ENCODE measurements at regions not wholly inside any gene's neighbourhood (a gene's known extent, or its start where the extent isn't known, plus 50 kb on each side); places are given as distances from the start of the nearest gene placed in this dataset.
A peak's percentile ranks its signal among the peaks of the same experiment; 100 is the strongest.
"Not testable (repeated sequence)": the region's sequence is repeated elsewhere in the genome, so short reads cannot be mapped to it uniquely, and the experiment has no call there.

- Mint-ChIP-seq H3K36me3 (peaks cover 56% of the 10 kb centered on the region), H3K4me3 (peak overlapping the region; percentile 3), H3K4me1 (peaks cover 32% of the 10 kb centered on the region), H3K27ac (peak overlapping the region; percentile 78)
- not testable (repeated sequence) for H3K27me3 Mint-ChIP-seq, H3K9me3 Mint-ChIP-seq
- peak; percentile 72 for ATAC-seq
Measured at GRCh38 chr16:29114989-29115801, 130.3 kb downstream of the LAT start.

GRCh38 chr16:29114574-29114973 lies 129.7 kb downstream of the LAT start:
- H3K4me1 Mint-ChIP-seq = peaks cover 32% of the 10 kb centered on the region
- ATAC-seq = no peak
- no peaks in the 10 kb centered on the region for H3K9me3 Mint-ChIP-seq
- peak overlapping the region; percentile 78 for H3K27ac Mint-ChIP-seq
- no peaks in the 10 kb centered on the region for H3K27me3 Mint-ChIP-seq
- peaks cover 56% of the 10 kb centered on the region for H3K36me3 Mint-ChIP-seq
- H3K4me3 Mint-ChIP-seq = no peak overlapping the region

- Mint-ChIP-seq H3K36me3 (peaks cover 54% of the 10 kb centered on the region), H3K4me1 (peaks cover 30% of the 10 kb centered on the region)
- not testable (repeated sequence) for H3K27ac Mint-ChIP-seq, H3K4me3 Mint-ChIP-seq, H3K27me3 Mint-ChIP-seq, ATAC-seq, H3K9me3 Mint-ChIP-seq
Measured at GRCh38 chr16:29113446-29113845, 128.6 kb downstream of the LAT start.

GRCh38 chr16:29112755-29113347 lies 128.0 kb downstream of the LAT start:
- Mint-ChIP-seq H3K27ac (no peak overlapping the region), H3K36me3 (peaks cover 48% of the 10 kb centered on the region), H3K4me3 (no peak overlapping the region), H3K4me1 (peaks cover 27% of the 10 kb centered on the region), H3K27me3 (no peaks in the 10 kb centered on the region), H3K9me3 (no peaks in the 10 kb centered on the region)
- no peak for ATAC-seq

- ATAC-seq, H3K9me3 Mint-ChIP-seq, H3K4me3 Mint-ChIP-seq, H3K27me3 Mint-ChIP-seq: not testable (repeated sequence)
- Mint-ChIP-seq H3K27ac (peak overlapping the region; percentile 3), H3K4me1 (peaks cover 27% of the 10 kb centered on the region), H3K36me3 (peaks cover 45% of the 10 kb centered on the region)
Measured at GRCh38 chr16:29111901-29112680, 127.2 kb downstream of the LAT start.

GRCh38 chr16:29111421-29111820 lies 126.6 kb downstream of the LAT start:
- peaks cover 45% of the 10 kb centered on the region for H3K36me3 Mint-ChIP-seq
- H3K9me3 Mint-ChIP-seq = no peaks in the 10 kb centered on the region
- peaks cover 21% of the 10 kb centered on the region for H3K4me1 Mint-ChIP-seq
- H3K27me3 Mint-ChIP-seq = no peaks in the 10 kb centered on the region
- ATAC-seq = no peak
- H3K4me3 Mint-ChIP-seq = no peak overlapping the region
- peak overlapping the region; percentile 3 for H3K27ac Mint-ChIP-seq

GRCh38 chr16:29108625-29109169 lies 123.8 kb downstream of the LAT start:
- not testable (repeated sequence) for H3K4me3 Mint-ChIP-seq, H3K27ac Mint-ChIP-seq

GRCh38 chr16:29107299-29107698 lies 122.4 kb downstream of the LAT start:
- H3K27me3 Mint-ChIP-seq = no peaks in the 10 kb centered on the region
- ATAC-seq = no peak

More at GRCh38 chr16:29108625-29109169, 123.8 kb downstream of the LAT start:
- not testable (repeated sequence) for H3K4me1 Mint-ChIP-seq, ATAC-seq, H3K9me3 Mint-ChIP-seq, H3K27me3 Mint-ChIP-seq
- H3K36me3 Mint-ChIP-seq = peaks cover 43% of the 10 kb centered on the region

GRCh38 chr16:29106259-29106908 lies 121.5 kb downstream of the LAT start:
- H3K36me3 Mint-ChIP-seq = peaks cover 30% of the 10 kb centered on the region
- not testable (repeated sequence) for H3K9me3 Mint-ChIP-seq, H3K27ac Mint-ChIP-seq, H3K27me3 Mint-ChIP-seq, ATAC-seq, H3K4me1 Mint-ChIP-seq, H3K4me3 Mint-ChIP-seq

More at GRCh38 chr16:29107299-29107698, 122.4 kb downstream of the LAT start:
- Mint-ChIP-seq H3K4me1 (no peaks in the 10 kb centered on the region), H3K4me3 (no peak overlapping the region), H3K27ac (no peak overlapping the region), H3K9me3 (no peaks in the 10 kb centered on the region), H3K36me3 (peaks cover 36% of the 10 kb centered on the region)

- not testable (repeated sequence) for ATAC-seq, H3K4me1 Mint-ChIP-seq, H3K27ac Mint-ChIP-seq, H3K4me3 Mint-ChIP-seq, H3K9me3 Mint-ChIP-seq, H3K27me3 Mint-ChIP-seq
- peaks cover 19% of the 10 kb centered on the region for H3K36me3 Mint-ChIP-seq
Measured at GRCh38 chr16:29104600-29104999, 119.7 kb downstream of the LAT start.

GRCh38 chr16:29097965-29098364 lies 113.1 kb downstream of the LAT start:
- not testable (repeated sequence) for H3K4me3 Mint-ChIP-seq, H3K27ac Mint-ChIP-seq, H3K36me3 Mint-ChIP-seq, H3K9me3 Mint-ChIP-seq, ATAC-seq, H3K4me1 Mint-ChIP-seq, H3K27me3 Mint-ChIP-seq

- H3K27ac Mint-ChIP-seq, H3K4me3 Mint-ChIP-seq, H3K27me3 Mint-ChIP-seq, ATAC-seq, H3K4me1 Mint-ChIP-seq, H3K9me3 Mint-ChIP-seq: not testable (repeated sequence)
- H3K36me3 Mint-ChIP-seq = peaks cover 21% of the 10 kb centered on the region
Measured at GRCh38 chr16:29094729-29095624, 110.1 kb downstream of the LAT start.

GRCh38 chr16:29094325-29094724 lies 109.5 kb downstream of the LAT start:
- H3K4me1 Mint-ChIP-seq, H3K27ac Mint-ChIP-seq, H3K4me3 Mint-ChIP-seq, ATAC-seq, H3K27me3 Mint-ChIP-seq, H3K9me3 Mint-ChIP-seq: not testable (repeated sequence)
- H3K36me3 Mint-ChIP-seq = peaks cover 21% of the 10 kb centered on the region

- H3K4me1 Mint-ChIP-seq, ATAC-seq, H3K9me3 Mint-ChIP-seq, H3K4me3 Mint-ChIP-seq, H3K27ac Mint-ChIP-seq, H3K27me3 Mint-ChIP-seq: not testable (repeated sequence)
- peaks cover 21% of the 10 kb centered on the region for H3K36me3 Mint-ChIP-seq
Measured at GRCh38 chr16:29089679-29090078, 104.8 kb downstream of the LAT start.
